HG03196 (cell line): ENCODE measurements at regions not wholly inside any gene's neighbourhood (a gene's known extent, or its start where the extent isn't known, plus 50 kb on each side); places are given as distances from the start of the nearest gene placed in this dataset.

Experiments
- ATAC-seq: cut with Tn5 transposase; IDR thresholded peaks from one replicate; pipeline ENCODE4 v1.9.1; 2021; ENCODE audit not compliant: unreplicated experiment

- ATAC-seq: no peak
These were observed 149.0 kb upstream of the FTMT start for GRCh38 chr5:121702682-121703081.

DNA sequence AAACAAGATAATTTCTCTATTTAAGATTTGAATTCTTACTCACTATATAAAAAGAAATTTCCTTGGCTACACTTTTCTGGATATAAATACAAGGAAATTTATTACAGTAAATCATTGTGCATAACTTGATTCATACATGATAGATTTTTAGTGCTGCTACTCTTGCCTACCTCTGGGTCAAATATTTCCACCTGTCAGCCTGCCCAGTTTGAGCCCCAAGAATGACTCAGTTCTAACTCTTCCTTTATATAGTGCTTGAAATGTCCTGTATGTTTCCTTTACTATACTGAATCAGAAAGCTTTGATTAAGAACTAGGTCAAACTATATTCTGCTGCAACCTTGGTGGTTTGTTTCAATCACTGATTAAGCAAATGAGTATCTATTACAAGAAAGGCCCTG, 147.4 kb upstream of the FTMT start:
- ATAC-seq: no peak

GRCh38 chr5:121706686-121707085, 145.0 kb upstream of the FTMT start:
- no peak for ATAC-seq

- ATAC-seq: no peak
These were observed 144.5 kb upstream of the FTMT start for GRCh38 chr5:121707178-121707577.

DNA sequence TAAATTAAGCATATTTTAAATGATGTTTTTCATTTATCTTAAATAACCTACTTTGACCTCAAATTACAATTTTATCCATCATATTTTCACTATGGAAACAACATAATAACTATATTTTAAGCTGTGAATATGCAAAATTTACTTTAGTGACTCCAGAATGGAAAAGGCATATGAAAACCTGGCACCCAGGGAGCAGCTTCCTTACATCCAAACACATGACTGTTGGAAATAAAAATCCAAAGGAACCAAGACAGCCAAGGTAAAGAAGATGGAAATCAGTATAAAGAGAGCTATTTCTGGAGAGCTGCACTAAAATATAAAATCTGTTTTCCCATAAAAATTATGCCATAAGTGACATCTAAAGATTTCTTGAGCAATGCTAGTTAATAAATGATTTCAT, 140.3 kb upstream of the FTMT start:
- ATAC-seq: no peak

DNA sequence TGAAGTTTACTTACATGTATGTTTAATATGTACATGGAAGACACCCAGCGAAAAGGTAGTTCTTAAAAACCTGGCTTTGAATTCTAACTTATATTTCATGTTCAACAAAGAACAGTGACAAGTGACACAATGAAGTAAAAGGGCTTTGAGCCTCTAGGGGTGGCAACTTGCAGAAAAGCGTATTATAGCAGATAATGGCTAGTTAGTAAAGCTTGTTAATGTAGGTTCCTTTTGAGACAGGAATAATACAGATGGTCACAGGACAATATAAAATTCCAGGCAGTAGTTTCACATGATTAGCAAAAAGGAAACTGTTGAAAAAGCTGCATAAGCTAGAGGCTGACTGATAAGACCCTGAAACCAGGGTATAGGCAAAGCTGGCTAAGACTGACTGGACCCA, 132.4 kb upstream of the FTMT start:
- ATAC-seq: no peak

- no peak for ATAC-seq
These were observed 126.2 kb upstream of the FTMT start for GRCh38 chr5:121725450-121725849.

DNA sequence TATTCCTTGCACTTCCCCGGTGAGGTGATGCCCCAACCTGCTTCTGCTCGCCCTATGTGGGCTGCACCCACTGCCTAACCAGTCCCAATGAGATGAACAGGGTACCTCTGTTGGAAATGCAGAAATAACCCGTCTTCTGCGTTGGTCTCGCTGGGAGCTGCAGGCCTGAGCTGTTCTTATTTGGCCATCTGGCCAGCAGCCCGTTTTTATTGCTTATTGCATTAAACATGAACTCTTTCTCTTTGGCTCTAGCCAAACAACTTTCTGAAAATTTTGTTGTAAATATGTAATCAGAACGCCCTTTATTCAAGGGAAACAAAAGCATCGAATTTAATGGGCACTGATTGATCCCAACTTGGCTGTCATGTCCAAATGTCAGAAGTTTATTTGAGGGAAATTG, 124.7 kb upstream of the FTMT start:
- no peak for ATAC-seq

DNA sequence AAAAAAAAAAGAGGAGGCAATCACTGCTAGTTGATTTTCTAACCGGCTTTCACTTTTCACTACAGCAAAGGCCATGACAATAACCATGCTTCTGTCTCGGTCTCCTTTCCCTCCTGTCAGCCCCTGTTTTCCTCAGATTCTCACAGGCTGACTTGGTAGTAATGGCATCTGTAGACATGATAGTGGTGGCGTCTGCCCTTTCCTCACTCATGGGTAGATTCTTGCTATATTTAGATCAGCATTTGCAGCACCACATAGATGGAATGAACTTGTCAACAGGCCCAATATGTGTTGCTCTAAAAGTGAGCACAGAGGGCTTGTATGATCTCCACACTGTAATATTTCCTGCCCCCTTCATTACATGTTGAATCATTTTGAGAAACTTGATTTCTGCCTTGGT, 120.3 kb upstream of the FTMT start:
- ATAC-seq: no peak

DNA sequence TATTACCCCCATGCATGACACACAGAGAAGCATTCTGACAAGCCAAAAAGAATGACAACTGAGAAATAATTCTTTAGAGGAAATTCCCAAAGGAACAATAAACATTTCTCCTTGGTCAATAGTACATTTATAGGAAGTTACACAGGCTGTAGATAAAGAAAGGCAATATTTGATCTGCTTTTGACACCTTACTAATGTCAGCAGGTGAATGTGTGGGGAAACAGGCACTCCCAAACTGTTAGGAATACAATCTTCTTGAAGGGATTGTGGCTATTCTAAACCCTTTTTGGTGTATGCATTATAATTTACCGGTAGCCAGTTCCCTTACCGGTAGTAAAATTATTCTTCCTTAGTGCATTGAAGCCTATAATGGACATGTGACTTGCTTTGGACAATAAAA, 116.1 kb upstream of the FTMT start:
- no peak for ATAC-seq

DNA sequence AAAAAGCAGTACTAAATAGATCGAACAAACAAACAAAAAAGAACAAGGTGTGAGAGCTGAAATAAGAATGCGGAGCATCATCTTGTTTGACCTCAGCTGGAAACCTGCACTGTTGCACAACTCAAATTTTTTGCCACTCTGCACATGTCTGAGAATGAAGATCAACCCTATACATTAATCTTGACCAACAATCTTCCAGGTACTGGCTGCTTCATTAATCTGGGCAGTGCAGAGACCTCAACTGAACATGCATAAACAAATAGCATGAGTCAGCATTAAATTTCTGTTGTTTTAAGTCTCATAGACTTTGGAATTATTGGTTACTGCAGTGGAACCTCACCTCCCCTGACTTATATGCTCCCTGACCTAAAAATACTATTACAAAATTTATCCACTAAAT, 114.6 kb upstream of the FTMT start:
- ATAC-seq: no peak

DNA sequence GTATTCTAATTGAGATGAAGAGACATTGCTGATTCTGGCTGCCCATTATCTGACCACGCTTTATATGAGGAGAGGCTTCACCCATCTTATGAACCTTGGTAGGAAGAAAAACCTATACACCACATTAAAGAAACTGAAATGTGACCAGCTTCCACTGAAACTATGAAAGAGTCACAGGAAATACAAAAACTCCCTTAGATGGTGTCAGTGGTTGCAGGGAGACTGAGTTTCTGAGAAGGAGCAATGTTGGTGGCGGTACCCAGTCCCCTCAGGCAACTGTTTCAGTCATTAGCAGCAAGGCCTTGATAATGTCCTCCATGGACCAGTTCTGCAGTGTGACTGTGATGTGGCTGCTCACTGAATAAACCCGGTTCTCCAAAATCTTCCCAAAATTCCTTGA, 110.5 kb upstream of the FTMT start:
- ATAC-seq: no peak

DNA sequence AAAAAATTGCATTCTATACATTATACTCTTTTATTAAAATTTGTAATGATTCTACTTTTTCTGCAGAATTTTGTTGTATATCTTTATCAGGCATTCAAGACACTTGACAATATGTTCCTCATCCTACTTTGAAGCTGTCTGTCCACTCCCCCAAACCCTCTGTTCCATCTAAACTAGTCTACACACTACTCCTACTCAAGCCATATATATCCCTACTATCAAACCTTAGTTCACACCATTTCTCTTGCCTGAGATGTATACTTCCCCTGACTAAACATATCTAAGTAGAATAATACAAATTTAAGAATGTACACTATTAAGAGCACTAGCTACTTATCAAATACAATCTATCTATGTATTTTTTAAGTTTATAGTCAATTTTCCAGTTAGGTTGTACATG, 107.1 kb upstream of the FTMT start:
- no peak for ATAC-seq

- no peak for ATAC-seq
These were observed 106.3 kb upstream of the FTMT start for GRCh38 chr5:121745407-121745806.

- ATAC-seq: no peak
These were observed 104.9 kb upstream of the FTMT start for GRCh38 chr5:121746763-121747162.

DNA sequence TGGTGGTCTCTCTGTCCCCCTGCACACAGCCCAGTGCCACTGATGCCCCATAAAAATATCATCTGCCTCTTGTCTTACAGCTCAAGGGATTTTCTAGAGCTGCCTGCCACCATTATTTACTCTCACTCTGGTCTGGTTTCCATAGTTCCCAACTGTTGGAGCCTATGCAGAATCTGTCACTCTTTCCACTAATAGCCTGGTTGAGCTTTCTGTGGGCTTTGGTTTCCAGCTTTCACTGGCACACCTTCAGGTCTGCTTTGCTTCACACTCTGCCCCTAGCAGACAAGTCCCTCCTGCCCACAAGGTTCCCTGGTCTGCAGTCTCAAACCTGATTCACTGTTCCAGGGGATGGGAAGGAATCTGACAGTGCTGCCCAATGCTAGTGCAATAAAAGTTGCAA, 103.0 kb upstream of the FTMT start:
- ATAC-seq: no peak

DNA sequence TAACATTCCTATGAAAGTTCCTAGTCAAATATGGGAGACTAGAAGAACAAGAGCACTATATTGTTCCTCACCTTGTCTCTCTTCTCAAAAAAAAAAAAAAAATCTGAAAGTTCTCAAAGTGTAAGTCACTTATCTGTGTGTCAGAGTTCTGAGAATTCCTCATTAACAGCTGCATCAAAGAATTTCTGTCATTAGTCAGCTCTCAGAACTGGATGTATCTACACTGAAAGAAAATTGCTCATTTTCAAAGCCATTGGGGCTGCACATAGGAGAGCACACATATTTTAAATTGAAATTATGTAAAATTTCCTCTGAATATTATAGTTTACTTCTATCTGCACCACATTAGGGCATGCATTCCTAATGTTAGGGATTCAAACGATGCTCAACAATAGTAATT, 99.5 kb upstream of the FTMT start:
- ATAC-seq: no peak

GRCh38 chr5:121755266-121755665, 96.4 kb upstream of the FTMT start:
- ATAC-seq: no peak

DNA sequence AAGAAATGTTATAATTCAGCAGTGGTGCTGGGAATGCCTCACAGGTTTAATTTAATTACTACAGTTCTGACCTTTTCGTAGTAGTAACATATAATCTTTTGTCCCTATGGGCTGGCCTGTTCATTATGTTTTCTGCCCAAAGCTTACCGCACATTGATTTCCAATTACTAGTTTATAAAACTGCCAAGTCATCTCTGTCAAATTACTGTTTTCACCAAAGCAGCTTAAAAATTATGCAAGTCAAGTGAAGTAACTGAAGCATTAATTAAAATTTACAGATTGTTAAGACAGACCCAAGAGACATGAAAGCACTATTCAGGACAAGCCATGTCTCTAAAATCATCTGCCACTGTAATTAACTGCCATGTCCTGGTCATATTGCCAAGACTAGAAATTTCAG, 93.9 kb upstream of the FTMT start:
- no peak for ATAC-seq

GRCh38 chr5:121758615-121759014, 93.1 kb upstream of the FTMT start:
- ATAC-seq: no peak

DNA sequence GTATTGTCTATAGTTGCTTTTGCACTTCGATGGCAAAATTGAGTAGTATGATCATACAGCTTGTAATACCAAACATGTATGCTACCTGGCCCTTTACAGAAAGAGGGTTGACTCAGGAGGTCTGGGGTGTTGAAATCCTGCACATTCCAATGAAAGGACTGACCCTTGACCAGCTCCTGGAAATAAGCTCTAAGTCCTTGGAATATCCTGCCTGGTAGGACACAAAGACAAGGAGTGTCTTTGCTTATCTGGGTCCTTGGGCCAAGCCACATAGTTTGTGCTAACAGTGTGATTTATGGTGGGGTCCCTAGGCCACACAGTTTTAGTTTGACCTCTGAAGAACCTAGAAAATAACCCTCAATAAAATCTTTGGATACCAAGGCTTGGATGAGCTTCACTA, 89.3 kb upstream of the FTMT start:
- no peak for ATAC-seq

- ATAC-seq: no peak
These were observed 88.0 kb upstream of the FTMT start for GRCh38 chr5:121763665-121764064.

- ATAC-seq: no peak
These were observed 71.3 kb upstream of the FTMT start for GRCh38 chr5:121780406-121780805.

DNA sequence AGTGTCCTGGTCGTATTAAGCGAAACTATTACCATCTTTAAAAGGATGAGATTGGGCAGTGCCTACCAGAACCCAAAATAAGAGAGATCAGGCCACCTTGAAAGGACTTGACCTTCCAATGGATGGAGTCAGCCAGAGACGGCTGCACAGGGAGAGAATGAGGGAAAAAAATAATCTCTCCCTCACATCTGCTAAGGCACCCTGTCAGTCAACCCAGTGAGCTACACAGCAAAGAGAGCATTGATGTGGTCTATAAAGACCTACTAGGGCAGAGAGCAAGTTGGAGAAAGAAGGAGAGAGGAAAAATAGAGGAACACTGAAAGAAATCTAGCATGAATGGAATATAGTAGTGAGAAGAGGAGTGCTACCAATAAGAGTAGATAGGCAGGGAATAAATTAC, 68.0 kb upstream of the FTMT start:
- no peak for ATAC-seq
